HCT116 (cell line): ENCODE measurements at regions not wholly inside any gene's neighbourhood (a gene's known extent, or its start where the extent isn't known, plus 50 kb on each side); places are given as distances from the start of the nearest gene placed in this dataset.

Experiments
- ATAC-seq: fragments of 200-7000 bp; cut with Tn5 transposase; 2 replicates; pipeline ENCODE4 v1.9.1; 2020; ENCODE audit warnings: mild to moderate bottlenecking, moderate library complexity
- BruUV-seq: library from RNA; stranded (reverse); fragments of 400-500 nt; replicated peaks from 2 replicates; lab custom pipeline; 2021; lab: Mats Ljungman, UMichigan
- CTCF ChIA-PET: fragments of 300-600 bp; sonication (Branson Sonifier 250); formaldehyde crosslinking; loops from one replicate; lab custom pipeline; 2021; ENCODE audit warnings: antibody characterized with exemption; lab: Charles Lee
- POLR2A ChIA-PET: fragments of 300-600, 350-600 bp; sonication (Branson Sonifier 250); formaldehyde crosslinking; loops from one replicate; lab custom pipeline; 2021; ENCODE audit warnings: antibody characterized with exemption; lab: Charles Lee
- RAD21 ChIA-PET, 2 experiments: fragments of 300-600 bp; sonication (Branson Sonifier 250); formaldehyde crosslinking; loops; one replicate each; lab custom pipeline; 2023; ENCODE audit warnings: low total read pairs in 2 of 2; ENCODE audit not compliant: uncharacterized antibody in 2 of 2, unreplicated experiment in 2 of 2, low non-redundant PET in 1 of 2; lab: Charles Lee
- DNase-seq: peaks from one replicate; pipeline ENCODE4 v3.0.0-alpha.2; 2010; ENCODE audit warnings: low read depth, low spot score
- H2AFZ ChIP-seq: fragments of 200-600 bp; shearing (Covaris generic), sonication (generic); 2 replicates; pipeline ENCODE4 v1.6.1; 2017; ENCODE audit warnings: low read depth, mixed run types, mixed read lengths, antibody characterized with exemption, low read length; ENCODE audit not compliant: poor library complexity, severe bottlenecking
- H3K27ac ChIP-seq: 2 replicates; pipeline ENCODE4 v1.5.1; 2012; ENCODE audit warnings: low read depth, low read length
- H3K27me3 ChIP-seq: fragments of 200-600 bp; sonication (generic); 2 replicates; pipeline ENCODE4 v1.6.1; 2016; ENCODE audit warnings: mixed run types, low read length, mixed read lengths; ENCODE audit not compliant: insufficient read depth
- H3K36me3 ChIP-seq, 2 experiments: fragments of 200-500 bp in 1 of 2; fragments of 200-600 bp in 1 of 2; sonication (Bioruptor generic) in 1 of 2; sonication (generic) in 1 of 2; 2 replicates each; pipeline versions ENCODE4 v1.5.1 to v1.6.1; 2014 to 2016; ENCODE audit warnings: low read length in 2 of 2, inconsistent platforms in 1 of 2, mixed read lengths in 1 of 2, mixed run types in 1 of 2; ENCODE audit not compliant: insufficient read depth in 2 of 2, control insufficient read depth in 1 of 2
- H3K4me1 ChIP-seq, 2 experiments: fragments of 200-600 bp in 1 of 2; sonication (generic) in 1 of 2; 2 replicates each; pipeline versions ENCODE4 v1.5.1 to v1.6.1; 2012 to 2017; ENCODE audit warnings: low read length in 2 of 2, inconsistent platforms in 1 of 2, mild to moderate bottlenecking in 1 of 2, mixed read lengths in 1 of 2, mixed run types in 1 of 2, moderate library complexity in 1 of 2; ENCODE audit not compliant: insufficient read depth in 2 of 2, control insufficient read depth in 1 of 2
- H3K4me2 ChIP-seq: fragments of 200-600 bp; sonication (generic); 2 replicates; pipeline ENCODE4 v1.6.1; 2017; ENCODE audit warnings: mixed run types, low read length, mixed read lengths
- H3K4me3 ChIP-seq, 2 experiments: fragments of 200-600 bp in 1 of 2; sonication (generic) in 1 of 2; replicated peaks in 1 of 2; 2 replicates each; pipeline ENCODE4 v1.5.1; 2011 to 2016; ENCODE audit warnings: low read length in 2 of 2, control low read depth in 1 of 2, low read depth in 1 of 2, mild to moderate bottlenecking in 1 of 2, mixed read lengths in 1 of 2, mixed run types in 1 of 2
- H3K79me2 ChIP-seq: fragments of 200-600 bp; sonication (generic); 2 replicates; pipeline ENCODE4 v1.6.1; 2017; ENCODE audit warnings: mild to moderate bottlenecking, mixed run types, low read length, moderate library complexity, mixed read lengths; ENCODE audit not compliant: insufficient read depth
- H3K9ac ChIP-seq: fragments of 200-600 bp; sonication (generic); 2 replicates; pipeline ENCODE4 v1.6.1; 2016; ENCODE audit warnings: low read length, mixed read lengths
- H3K9me2 ChIP-seq: fragments of 200-600 bp; sonication (generic), shearing (Covaris generic); 2 replicates; pipeline ENCODE4 v1.6.1; 2017; ENCODE audit warnings: mixed run types, mild to moderate bottlenecking, moderate library complexity; ENCODE audit not compliant: insufficient read depth
- H3K9me3 ChIP-seq, 2 experiments: fragments of 200-500 bp in 1 of 2; fragments of 200-600 bp in 1 of 2; sonication (Bioruptor generic) in 1 of 2; sonication (generic) in 1 of 2; 2 replicates each; pipeline ENCODE4 v1.6.1; 2014 to 2017; ENCODE audit warnings: low read length in 2 of 2, mixed read lengths in 2 of 2, inconsistent platforms in 1 of 2, low read depth in 1 of 2, mild to moderate bottlenecking in 1 of 2, mixed run types in 1 of 2, moderate library complexity in 1 of 2; ENCODE audit not compliant: control insufficient read depth in 1 of 2, insufficient read depth in 1 of 2
- H4K20me1 ChIP-seq: fragments of 200-600 bp; sonication (generic), shearing (Covaris generic); 2 replicates; pipeline ENCODE4 v1.6.1; 2017; ENCODE audit warnings: mixed run types, mild to moderate bottlenecking, moderate library complexity; ENCODE audit not compliant: insufficient read depth
- CBX3 ChIP-seq: IDR thresholded peaks from 2 replicates; pipeline ENCODE4 v1.6.1; 2012; ENCODE audit warnings: low read depth
- CEBPB ChIP-seq: IDR thresholded peaks from 2 replicates; pipeline ENCODE4 v1.6.1; 2012; ENCODE audit warnings: low read depth
- EGR1 ChIP-seq: IDR thresholded peaks from 2 replicates; pipeline ENCODE4 v1.6.1; 2012; ENCODE audit warnings: low read depth
- FOSL1 ChIP-seq: IDR thresholded peaks from 2 replicates; pipeline ENCODE4 v1.6.1; 2012; ENCODE audit warnings: low read depth
- MAX ChIP-seq: IDR thresholded peaks from 2 replicates; pipeline ENCODE4 v1.6.1; 2012
- POLR2A ChIP-seq: IDR thresholded peaks from 2 replicates; pipeline ENCODE4 v1.7.0; 2011; ENCODE audit warnings: borderline replicate concordance; ENCODE audit not compliant: insufficient read depth, insufficient read length; ENCODE audit errors: extremely low read depth
- RAD21 ChIP-seq: IDR thresholded peaks from 2 replicates; pipeline ENCODE4 v1.6.1; 2012; ENCODE audit warnings: low read depth, mild to moderate bottlenecking
- SIN3A ChIP-seq: IDR thresholded peaks from 2 replicates; pipeline ENCODE4 v1.6.1; 2012; ENCODE audit warnings: low read depth
- TCF7L2 ChIP-seq: IDR thresholded peaks from 2 replicates; pipeline ENCODE4 v1.7.0; 2011; ENCODE audit warnings: borderline replicate concordance, inconsistent platforms; ENCODE audit not compliant: insufficient read depth, insufficient read length; ENCODE audit errors: extremely low read depth
- ZBTB33 ChIP-seq: IDR thresholded peaks from 2 replicates; pipeline ENCODE4 v1.6.1; 2011; ENCODE audit warnings: mild to moderate bottlenecking, low read length, moderate library complexity; ENCODE audit not compliant: insufficient replicate concordance; ENCODE audit errors: extremely low read depth
- ZFX ChIP-seq: fragments of 450-650 bp; IDR thresholded peaks from 2 replicates; pipeline ENCODE4 v1.6.1; 2017
- intact Hi-C: fragments of 100-400 bp; cut with micrococcal nuclease; formaldehyde crosslinking; loops from 2 replicates; pipeline ENCODE4 v1.10.0; 2022
- TF ChIP-seq, protein P1 (sequence below): IDR thresholded peaks from 2 replicates; pipeline ENCODE4 v1.6.1; 2012; ENCODE audit warnings: low read depth

DNA sequence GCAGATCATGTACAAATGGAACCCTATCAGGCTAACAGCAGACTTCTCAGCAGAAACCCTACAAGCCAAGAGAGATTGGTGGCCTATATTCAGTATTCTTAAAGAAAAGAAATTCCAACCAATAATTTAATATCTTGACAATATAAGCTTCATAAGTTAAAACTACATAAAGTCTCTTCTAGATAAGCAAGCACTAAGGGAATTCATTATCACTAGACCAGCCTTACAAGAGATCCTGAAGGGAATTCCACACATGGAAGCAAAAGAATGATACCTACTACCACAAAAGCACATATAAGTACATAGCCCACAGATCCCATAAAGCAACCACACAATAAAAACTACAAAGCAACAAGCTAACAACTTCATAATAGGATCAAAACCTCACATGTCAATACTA is 60.4 kb upstream of the SCAF11 start:
- no peak overlapping the region for H3K4me2 ChIP-seq
- H3K9me2 ChIP-seq = no peaks in the 10 kb centered on the region
- H3K27me3 ChIP-seq = no peaks in the 10 kb centered on the region
- TF ChIP-seq CEBPB (no peak), TCF7L2 (no peak), EGR1 (no peak), ZFX (no peak), CBX3 (no peak), ZBTB33 (no peak), POLR2A (no peak), RAD21 (no peak), FOSL1 (no peak), SIN3A (no peak), MAX (no peak)
- TF ChIP-seq, protein P1, sequence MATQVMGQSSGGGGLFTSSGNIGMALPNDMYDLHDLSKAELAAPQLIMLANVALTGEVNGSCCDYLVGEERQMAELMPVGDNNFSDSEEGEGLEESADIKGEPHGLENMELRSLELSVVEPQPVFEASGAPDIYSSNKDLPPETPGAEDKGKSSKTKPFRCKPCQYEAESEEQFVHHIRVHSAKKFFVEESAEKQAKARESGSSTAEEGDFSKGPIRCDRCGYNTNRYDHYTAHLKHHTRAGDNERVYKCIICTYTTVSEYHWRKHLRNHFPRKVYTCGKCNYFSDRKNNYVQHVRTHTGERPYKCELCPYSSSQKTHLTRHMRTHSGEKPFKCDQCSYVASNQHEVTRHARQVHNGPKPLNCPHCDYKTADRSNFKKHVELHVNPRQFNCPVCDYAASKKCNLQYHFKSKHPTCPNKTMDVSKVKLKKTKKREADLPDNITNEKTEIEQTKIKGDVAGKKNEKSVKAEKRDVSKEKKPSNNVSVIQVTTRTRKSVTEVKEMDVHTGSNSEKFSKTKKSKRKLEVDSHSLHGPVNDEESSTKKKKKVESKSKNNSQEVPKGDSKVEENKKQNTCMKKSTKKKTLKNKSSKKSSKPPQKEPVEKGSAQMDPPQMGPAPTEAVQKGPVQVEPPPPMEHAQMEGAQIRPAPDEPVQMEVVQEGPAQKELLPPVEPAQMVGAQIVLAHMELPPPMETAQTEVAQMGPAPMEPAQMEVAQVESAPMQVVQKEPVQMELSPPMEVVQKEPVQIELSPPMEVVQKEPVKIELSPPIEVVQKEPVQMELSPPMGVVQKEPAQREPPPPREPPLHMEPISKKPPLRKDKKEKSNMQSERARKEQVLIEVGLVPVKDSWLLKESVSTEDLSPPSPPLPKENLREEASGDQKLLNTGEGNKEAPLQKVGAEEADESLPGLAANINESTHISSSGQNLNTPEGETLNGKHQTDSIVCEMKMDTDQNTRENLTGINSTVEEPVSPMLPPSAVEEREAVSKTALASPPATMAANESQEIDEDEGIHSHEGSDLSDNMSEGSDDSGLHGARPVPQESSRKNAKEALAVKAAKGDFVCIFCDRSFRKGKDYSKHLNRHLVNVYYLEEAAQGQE = no peak
- no peak overlapping the region for H3K9ac ChIP-seq
- no peaks in the 10 kb centered on the region for H3K4me1 ChIP-seq
- no peaks in the 10 kb centered on the region for H3K36me3 ChIP-seq
- ChIA-PET POLR2A (no interaction called here), CTCF (no interaction called here), RAD21 (no interaction called here)
- H3K9me3 ChIP-seq = peaks cover 13 to 20% of the 10 kb centered on the region in 2 experiments; a peak in 2 of 4 replicates
- no peak overlapping the region for H3K27ac ChIP-seq
- DNase-seq = no peak
- intact Hi-C loops = no loop called here
- no peak overlapping the region for H2AFZ ChIP-seq
- no peaks in the 10 kb centered on the region for H4K20me1 ChIP-seq
- H3K4me3 ChIP-seq = no peak overlapping the region
- H3K79me2 ChIP-seq = no peaks in the 10 kb centered on the region
- no peak for ATAC-seq
- no TSS peak for BruUV-seq
